ENCODE measurements at regions not wholly inside any gene's neighbourhood (a gene's known extent, or its start where the extent isn't known, plus 50 kb on each side); places are given as distances from the start of the nearest gene placed in this dataset.
A peak's percentile ranks its signal among the peaks of the same experiment; 100 is the strongest.

DNA sequence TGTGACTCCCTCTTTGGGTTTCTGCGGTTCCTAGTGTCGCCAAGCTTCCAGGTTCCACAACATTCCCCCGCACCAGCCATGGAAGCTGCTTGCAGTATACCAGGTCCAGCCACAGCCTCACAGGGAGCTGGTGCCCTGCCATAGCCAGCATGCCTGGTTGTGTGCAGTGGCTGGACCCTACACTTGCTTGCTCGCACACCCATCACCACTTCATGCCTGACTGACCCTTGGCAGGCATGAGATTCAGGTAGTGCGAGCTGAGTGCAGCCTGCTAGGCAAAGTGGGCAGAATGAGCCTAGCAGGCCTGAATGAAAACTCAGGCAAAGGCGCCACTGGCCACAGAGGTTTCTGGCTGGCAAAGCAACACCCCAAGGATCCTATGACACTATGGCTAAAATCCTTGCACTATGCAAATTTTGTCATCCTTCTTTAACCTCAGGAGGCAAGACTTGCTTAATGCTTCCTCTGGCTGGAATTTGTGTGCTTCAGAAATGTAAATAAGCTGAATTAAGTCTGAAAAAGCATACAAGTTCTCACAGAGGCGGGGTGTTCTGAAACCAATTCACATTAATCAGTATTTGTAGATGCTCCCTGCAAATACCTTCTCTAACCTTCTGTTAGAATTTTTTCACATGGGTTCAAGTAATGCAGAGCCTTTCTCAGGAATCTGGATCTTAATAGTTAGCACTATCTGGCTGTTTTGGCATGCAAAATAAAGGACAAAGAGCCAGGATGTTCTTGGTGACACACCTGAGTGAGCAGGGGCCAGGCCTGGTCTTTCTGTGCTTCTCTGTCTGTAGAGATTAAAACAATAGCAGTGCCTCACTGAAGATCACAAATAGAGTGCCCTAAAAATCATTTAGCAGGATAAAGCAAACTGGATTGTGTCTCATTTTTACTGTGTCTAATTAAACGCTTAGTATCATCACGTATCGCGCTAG, 256.9 kb downstream of the GPATCH2 start:
- ChIA-PET POLR2A (no interaction called here), CTCF (no interaction called here)
- no peak for TF ChIP-seq CTCF (IDR thresholded peaks at IDR 0.05; ENCODE audit: control extremely low read depth, extremely low read depth, low read depth, missing control alignments)
- no peak for DNase-seq (ENCODE audit: extremely low spot score)

DNA sequence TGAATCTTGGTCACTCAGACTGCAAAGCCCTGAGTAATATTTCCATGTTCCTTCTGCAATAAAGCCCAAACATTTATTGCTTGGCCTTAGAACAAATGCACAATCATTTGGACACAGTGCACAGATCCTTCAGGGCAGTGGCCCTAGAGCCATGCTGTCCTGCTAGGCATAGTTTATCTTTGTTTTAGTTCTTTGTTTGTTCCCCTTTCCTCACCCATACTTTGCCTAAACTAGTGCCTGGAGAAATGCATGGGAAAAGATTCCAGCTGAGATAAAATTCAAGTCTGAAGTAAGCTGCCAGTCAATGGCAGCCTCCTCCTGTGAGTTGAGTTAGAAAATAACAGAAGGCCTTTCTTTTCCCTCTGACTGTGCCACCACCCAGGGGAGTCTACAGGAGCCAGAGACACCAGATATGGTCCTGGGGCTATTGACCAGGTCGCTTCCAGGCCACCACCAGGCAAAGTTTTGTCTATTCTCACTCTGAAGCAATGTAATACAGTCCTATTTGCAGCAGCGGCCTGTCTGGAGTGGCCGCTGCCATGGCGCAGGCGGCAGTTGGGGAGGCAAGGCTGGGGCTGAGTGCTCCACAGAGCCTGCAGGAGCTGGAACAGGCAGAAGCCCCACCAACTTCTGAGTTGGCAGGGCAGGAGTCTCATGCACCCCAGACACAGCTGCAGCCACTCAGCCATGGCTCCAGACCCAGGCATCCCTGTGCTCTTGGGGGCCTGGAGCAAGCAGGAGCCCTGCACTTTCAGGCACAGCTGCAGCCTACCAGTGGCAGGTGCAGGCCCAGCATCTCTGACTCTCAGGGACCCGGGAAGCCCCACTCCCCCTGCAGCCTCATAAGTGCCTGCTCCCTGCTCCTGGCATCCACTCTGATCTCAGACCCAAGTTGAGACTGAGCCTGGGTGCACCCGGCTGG, 258.6 kb downstream of the GPATCH2 start:
- ChIA-PET CTCF (interaction anchor here (1.0 kb wide), 1 partner anchor 20 kb away, joined by 3 read pairs; no protein-coding TSS in a partner anchor), POLR2A (no interaction called here)
- no peak for DNase-seq (ENCODE audit: extremely low spot score)
- no peak for TF ChIP-seq CTCF (IDR thresholded peaks at IDR 0.05; ENCODE audit: control extremely low read depth, extremely low read depth, low read depth, missing control alignments)

DNA sequence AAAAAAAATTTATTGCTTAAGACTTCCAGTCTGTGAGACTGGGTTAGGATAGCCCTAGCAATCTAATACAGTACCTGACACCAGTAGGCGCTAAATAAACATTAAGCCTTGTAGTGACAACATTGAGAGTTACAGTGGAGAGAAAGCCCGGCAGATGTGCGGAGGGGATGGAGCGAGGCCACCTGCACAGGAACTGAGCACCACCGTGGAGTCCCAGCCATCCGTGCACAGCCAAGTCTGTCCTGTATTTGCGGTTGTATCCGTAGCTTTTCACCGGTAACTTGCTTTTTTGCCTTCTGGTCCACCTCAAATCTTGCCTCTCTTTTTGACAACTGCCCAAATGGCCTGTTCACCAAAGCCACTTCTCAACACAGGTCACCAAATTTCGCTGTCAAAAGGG, 260.1 kb downstream of the GPATCH2 start:
- POLR2A ChIA-PET: no interaction called here
- CTCF ChIA-PET: no interaction called here
- no peak for TF ChIP-seq CTCF (IDR thresholded peaks at IDR 0.05; ENCODE audit: control extremely low read depth, extremely low read depth, low read depth, missing control alignments)
- no peak for DNase-seq (ENCODE audit: extremely low spot score)

GRCh38 chr1:217369996-217370551, 260.8 kb downstream of the GPATCH2 start:
- DNase-seq (ENCODE audit: extremely low spot score): no peak
- ChIA-PET POLR2A (no interaction called here), CTCF (no interaction called here)
- TF ChIP-seq CTCF (IDR thresholded peaks at IDR 0.05; ENCODE audit: control extremely low read depth, extremely low read depth, low read depth, missing control alignments): no peak

- peak; percentile 13 for DNase-seq (ENCODE audit: extremely low spot score)
- ChIA-PET CTCF (no interaction called here), POLR2A (no interaction called here)
- TF ChIP-seq CTCF (IDR thresholded peaks at IDR 0.05; ENCODE audit: control extremely low read depth, extremely low read depth, low read depth, missing control alignments): no peak
Measured at GRCh38 chr1:217369271-217369981, 261.5 kb downstream of the GPATCH2 start.

DNA sequence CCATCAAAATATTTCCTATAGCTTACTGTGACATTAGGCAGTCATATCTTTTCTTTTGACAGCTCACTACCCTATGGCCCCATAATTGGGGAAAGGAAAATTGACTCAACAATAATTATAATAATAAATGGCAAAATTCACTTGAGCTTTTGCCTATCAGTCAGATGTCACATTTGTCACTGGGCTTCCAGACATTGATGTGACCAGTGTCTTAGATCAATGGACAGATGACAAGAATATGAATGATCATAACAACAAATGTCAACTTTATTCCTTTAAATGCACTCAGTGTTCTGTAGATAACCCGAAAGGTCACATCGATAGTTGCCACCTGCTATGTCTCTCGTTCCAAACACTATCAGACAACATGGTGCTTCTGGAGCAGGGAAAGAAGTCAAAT, 266.7 kb downstream of the GPATCH2 start:
- TF ChIP-seq CTCF (IDR thresholded peaks at IDR 0.05; ENCODE audit: control extremely low read depth, extremely low read depth, low read depth, missing control alignments): no peak
- CTCF ChIA-PET: no interaction called here
- POLR2A ChIA-PET: no interaction called here
- DNase-seq (ENCODE audit: extremely low spot score): no peak

Data from GM10248 (cell line).